ENCODE measurements at regions not wholly inside any gene's neighbourhood (a gene's known extent, or its start where the extent isn't known, plus 50 kb on each side); places are given as distances from the start of the nearest gene placed in this dataset.

DNA sequence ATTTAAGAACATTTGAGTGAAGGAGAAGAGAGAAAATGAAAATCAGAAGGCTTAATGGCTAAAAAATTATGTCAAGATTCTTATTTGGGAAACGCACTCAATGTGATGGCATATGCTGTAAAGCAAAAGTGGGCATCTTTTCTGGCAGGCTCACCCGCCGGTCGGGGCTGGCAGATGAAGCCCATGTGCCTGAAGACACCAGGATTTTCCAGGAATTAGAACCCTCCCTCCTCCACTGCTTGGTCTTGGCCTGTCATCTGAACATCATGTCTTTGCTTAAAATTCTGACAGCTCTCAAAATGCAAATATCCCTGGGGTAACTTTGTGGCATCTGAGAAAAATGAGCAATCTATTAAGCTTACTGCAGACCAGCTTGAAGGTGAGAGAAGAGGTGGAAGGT lies 337.9 kb downstream of the IRX1 start (continued):
- TF ChIP-seq, protein P1, sequence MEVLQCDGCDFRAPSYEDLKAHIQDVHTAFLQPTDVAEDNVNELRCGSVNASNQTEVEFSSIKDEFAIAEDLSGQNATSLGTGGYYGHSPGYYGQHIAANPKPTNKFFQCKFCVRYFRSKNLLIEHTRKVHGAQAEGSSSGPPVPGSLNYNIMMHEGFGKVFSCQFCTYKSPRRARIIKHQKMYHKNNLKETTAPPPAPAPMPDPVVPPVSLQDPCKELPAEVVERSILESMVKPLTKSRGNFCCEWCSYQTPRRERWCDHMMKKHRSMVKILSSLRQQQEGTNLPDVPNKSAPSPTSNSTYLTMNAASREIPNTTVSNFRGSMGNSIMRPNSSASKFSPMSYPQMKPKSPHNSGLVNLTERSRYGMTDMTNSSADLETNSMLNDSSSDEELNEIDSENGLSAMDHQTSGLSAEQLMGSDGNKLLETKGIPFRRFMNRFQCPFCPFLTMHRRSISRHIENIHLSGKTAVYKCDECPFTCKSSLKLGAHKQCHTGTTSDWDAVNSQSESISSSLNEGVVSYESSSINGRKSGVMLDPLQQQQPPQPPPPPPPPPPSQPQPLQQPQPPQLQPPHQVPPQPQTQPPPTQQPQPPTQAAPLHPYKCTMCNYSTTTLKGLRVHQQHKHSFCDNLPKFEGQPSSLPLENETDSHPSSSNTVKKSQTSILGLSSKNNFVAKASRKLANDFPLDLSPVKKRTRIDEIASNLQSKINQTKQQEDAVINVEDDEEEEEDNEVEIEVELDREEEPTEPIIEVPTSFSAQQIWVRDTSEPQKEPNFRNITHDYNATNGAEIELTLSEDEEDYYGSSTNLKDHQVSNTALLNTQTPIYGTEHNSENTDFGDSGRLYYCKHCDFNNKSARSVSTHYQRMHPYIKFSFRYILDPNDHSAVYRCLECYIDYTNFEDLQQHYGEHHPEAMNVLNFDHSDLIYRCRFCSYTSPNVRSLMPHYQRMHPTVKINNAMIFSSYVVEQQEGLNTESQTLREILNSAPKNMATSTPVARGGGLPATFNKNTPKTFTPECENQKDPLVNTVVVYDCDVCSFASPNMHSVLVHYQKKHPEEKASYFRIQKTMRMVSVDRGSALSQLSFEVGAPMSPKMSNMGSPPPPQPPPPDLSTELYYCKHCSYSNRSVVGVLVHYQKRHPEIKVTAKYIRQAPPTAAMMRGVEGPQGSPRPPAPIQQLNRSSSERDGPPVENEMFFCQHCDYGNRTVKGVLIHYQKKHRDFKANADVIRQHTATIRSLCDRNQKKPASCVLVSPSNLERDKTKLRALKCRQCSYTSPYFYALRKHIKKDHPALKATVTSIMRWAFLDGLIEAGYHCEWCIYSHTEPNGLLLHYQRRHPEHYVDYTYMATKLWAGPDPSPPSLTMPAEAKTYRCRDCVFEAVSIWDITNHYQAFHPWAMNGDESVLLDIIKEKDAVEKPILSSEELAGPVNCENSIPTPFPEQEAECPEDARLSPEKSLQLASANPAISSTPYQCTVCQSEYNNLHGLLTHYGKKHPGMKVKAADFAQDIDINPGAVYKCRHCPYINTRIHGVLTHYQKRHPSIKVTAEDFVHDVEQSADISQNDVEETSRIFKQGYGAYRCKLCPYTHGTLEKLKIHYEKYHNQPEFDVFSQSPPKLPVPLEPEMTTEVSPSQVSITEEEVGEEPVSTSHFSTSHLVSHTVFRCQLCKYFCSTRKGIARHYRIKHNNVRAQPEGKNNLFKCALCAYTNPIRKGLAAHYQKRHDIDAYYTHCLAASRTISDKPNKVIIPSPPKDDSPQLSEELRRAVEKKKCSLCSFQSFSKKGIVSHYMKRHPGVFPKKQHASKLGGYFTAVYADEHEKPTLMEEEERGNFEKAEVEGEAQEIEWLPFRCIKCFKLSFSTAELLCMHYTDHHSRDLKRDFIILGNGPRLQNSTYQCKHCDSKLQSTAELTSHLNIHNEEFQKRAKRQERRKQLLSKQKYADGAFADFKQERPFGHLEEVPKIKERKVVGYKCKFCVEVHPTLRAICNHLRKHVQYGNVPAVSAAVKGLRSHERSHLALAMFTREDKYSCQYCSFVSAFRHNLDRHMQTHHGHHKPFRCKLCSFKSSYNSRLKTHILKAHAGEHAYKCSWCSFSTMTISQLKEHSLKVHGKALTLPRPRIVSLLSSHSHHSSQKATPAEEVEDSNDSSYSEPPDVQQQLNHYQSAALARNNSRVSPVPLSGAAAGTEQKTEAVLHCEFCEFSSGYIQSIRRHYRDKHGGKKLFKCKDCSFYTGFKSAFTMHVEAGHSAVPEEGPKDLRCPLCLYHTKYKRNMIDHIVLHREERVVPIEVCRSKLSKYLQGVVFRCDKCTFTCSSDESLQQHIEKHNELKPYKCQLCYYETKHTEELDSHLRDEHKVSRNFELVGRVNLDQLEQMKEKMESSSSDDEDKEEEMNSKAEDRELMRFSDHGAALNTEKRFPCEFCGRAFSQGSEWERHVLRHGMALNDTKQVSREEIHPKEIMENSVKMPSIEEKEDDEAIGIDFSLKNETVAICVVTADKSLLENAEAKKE (CRISPR knock-in tag; IDR thresholded peaks at IDR 0.05) = no peak
- TF ChIP-seq, protein P2, sequence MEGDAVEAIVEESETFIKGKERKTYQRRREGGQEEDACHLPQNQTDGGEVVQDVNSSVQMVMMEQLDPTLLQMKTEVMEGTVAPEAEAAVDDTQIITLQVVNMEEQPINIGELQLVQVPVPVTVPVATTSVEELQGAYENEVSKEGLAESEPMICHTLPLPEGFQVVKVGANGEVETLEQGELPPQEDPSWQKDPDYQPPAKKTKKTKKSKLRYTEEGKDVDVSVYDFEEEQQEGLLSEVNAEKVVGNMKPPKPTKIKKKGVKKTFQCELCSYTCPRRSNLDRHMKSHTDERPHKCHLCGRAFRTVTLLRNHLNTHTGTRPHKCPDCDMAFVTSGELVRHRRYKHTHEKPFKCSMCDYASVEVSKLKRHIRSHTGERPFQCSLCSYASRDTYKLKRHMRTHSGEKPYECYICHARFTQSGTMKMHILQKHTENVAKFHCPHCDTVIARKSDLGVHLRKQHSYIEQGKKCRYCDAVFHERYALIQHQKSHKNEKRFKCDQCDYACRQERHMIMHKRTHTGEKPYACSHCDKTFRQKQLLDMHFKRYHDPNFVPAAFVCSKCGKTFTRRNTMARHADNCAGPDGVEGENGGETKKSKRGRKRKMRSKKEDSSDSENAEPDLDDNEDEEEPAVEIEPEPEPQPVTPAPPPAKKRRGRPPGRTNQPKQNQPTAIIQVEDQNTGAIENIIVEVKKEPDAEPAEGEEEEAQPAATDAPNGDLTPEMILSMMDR (conservative IDR thresholded peaks at IDR 0.05; ENCODE audit: low read depth in 2 of 2) = no peak
- TF ChIP-seq POLR2AphosphoS5 (IDR thresholded peaks at IDR 0.05; ENCODE audit: low read depth) (no peak), ZNF331 (CRISPR knock-in tag; IDR thresholded peaks at IDR 0.05; ENCODE audit: low read depth) (no peak), CREB1 (CRISPR knock-in tag; IDR thresholded peaks at IDR 0.05; ENCODE audit: low read depth) (no peak)
- TF ChIP-seq, protein P3, sequence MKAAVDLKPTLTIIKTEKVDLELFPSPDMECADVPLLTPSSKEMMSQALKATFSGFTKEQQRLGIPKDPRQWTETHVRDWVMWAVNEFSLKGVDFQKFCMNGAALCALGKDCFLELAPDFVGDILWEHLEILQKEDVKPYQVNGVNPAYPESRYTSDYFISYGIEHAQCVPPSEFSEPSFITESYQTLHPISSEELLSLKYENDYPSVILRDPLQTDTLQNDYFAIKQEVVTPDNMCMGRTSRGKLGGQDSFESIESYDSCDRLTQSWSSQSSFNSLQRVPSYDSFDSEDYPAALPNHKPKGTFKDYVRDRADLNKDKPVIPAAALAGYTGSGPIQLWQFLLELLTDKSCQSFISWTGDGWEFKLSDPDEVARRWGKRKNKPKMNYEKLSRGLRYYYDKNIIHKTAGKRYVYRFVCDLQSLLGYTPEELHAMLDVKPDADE (IDR thresholded peaks at IDR 0.05) = no peak
- TF ChIP-seq, protein P4, sequence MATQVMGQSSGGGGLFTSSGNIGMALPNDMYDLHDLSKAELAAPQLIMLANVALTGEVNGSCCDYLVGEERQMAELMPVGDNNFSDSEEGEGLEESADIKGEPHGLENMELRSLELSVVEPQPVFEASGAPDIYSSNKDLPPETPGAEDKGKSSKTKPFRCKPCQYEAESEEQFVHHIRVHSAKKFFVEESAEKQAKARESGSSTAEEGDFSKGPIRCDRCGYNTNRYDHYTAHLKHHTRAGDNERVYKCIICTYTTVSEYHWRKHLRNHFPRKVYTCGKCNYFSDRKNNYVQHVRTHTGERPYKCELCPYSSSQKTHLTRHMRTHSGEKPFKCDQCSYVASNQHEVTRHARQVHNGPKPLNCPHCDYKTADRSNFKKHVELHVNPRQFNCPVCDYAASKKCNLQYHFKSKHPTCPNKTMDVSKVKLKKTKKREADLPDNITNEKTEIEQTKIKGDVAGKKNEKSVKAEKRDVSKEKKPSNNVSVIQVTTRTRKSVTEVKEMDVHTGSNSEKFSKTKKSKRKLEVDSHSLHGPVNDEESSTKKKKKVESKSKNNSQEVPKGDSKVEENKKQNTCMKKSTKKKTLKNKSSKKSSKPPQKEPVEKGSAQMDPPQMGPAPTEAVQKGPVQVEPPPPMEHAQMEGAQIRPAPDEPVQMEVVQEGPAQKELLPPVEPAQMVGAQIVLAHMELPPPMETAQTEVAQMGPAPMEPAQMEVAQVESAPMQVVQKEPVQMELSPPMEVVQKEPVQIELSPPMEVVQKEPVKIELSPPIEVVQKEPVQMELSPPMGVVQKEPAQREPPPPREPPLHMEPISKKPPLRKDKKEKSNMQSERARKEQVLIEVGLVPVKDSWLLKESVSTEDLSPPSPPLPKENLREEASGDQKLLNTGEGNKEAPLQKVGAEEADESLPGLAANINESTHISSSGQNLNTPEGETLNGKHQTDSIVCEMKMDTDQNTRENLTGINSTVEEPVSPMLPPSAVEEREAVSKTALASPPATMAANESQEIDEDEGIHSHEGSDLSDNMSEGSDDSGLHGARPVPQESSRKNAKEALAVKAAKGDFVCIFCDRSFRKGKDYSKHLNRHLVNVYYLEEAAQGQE (IDR thresholded peaks at IDR 0.05; ENCODE audit: unreplicated experiment) = no peak

Data from GM23338 (cell line).